HG02678 (cell line): ENCODE measurements at regions not wholly inside any gene's neighbourhood (a gene's known extent, or its start where the extent isn't known, plus 50 kb on each side); places are given as distances from the start of the nearest gene placed in this dataset.
"Not testable (repeated sequence)": the region's sequence is repeated elsewhere in the genome, so short reads cannot be mapped to it uniquely, and the experiment has no call there.

Source experiments
- ATAC-seq: cut with Tn5 transposase; IDR thresholded peaks from one replicate; pipeline ENCODE4 v1.9.1; 2021; ENCODE audit warnings: mild to moderate bottlenecking, moderate library complexity; ENCODE audit not compliant: unreplicated experiment

DNA sequence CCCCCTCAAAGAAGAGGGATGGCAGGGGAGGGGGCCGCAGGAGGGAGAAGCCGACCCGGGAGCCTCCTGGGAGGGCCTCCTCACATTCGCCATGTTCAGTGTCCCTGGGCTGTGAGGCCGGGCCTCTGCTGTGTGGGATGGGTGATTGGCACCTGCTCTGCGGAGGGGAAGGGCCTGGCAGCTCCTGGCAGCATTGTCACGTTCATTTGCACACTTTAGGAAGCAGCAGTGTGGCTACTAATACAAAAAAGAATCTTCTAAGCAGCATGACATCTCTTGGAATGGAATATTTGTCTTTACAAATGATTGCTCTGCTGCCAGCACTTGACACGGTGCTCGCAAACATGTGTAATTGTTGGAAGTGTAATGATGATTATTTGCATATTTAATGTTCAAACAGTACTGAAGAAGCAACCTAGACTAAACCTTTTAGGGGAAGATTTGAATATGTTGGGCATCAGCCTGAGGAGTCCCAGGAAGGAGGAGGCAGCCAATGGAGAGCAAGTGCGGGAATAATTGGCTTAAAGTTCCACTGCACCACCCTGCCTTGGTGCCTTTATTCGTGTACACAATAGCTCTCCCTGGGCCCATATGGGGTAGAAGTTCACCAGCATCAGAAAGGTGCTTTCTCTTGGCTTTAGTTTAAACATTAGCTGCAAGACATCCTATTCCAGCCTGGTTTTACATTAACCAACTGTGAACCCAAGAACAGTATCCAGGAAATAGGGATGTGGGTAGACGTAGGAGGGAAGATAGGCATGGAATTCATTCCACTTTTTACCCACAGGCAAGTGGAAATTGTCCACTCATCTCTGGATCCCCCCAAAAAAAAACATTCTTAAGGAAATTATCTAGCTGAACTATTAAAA lies 404.9 kb downstream of the TMEM182 start:
- ATAC-seq = no peak

- ATAC-seq = no peak
These were observed 405.8 kb downstream of the TMEM182 start for GRCh38 chr2:103167599-103167998.

DNA sequence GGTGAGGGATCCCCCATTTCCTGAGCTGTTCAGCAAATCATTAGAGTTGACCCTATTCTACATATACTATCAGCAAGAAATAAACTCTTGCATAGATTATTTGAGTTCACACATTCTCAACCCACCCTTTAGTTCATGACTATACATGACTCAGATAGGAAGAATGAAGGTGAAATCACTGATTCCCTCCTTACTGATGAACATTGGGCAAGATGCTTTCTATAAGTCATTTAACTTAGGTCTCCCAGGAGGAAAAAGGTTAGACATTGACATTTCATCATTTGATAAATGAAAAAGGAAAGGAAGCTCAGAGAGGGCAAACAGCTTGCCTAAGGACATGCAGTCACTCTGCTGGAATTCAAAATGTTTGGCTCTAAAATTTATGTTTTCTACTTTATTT lies 408.0 kb downstream of the TMEM182 start:
- no peak for ATAC-seq

- no peak for ATAC-seq
These were observed 411.0 kb downstream of the TMEM182 start for GRCh38 chr2:103172821-103173220.

GRCh38 chr2:103174711-103175110 lies 412.9 kb downstream of the TMEM182 start:
- ATAC-seq = no peak

DNA sequence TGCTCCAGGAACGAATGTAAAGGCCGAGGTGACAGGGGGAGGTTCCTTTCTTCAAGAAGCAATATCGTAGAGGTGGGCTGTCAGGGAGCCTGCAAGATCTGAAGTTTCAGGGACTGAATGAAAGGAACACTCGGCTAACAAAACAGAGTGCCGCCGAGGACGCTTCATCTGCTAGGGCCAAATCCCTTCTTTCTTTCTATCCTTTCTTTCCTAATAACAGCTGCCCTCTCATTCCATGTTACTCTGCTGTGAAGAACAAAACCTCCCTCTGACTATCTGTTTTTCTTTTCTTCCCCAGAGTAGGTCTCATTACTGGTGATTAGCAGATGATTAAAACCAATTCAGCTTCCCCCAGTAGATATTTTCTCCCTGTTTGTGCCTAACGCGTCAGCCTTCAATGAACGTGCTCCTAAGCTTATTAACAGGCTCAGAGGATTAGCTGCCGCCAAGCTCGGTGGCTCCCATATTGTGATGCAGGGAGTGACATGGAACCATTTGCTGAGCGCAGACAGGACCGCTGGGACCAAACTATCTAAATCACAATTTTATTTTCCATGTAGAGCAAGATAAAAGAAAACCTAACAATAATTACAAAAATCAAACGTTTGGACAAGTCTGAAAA lies 414.6 kb downstream of the TMEM182 start:
- no peak for ATAC-seq

DNA sequence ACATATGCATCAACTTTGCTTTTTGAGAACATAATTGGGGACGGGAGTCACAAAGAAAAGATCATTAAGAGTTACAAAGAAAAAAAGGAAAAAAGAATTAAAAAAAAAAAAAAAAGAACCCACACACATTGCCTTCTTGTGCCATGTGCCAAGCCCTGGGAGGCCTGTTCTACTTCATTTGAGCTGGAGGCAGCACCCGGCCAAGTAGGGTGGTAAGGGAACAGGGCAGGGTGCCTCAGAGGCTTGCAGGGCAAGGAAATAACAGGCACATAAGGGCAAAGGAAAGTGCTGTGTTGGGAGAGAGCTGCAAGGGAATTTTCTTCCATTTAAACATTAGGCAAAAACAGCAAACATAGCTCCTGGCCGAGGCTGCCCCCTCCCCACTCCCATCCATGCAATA lies 418.0 kb downstream of the TMEM182 start:
- no peak for ATAC-seq

DNA sequence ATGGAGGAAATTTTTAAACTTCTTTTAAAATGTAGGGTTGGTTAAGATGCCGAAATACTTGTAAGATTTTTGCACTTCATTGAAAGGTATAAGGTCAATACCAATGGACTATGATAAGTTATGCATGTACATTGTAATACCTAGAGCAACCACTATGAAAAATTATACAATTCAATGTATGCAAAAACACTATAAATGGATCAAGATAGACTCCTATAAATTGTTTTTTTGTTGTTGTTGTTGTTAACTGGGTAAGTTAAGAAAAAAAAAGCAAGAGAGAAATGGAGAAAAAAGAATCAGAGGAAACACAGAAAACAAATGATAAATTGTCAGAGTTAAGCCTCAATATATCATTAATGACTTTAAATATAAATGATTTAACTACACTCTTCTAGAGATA lies 421.2 kb downstream of the TMEM182 start:
- ATAC-seq = no peak

DNA sequence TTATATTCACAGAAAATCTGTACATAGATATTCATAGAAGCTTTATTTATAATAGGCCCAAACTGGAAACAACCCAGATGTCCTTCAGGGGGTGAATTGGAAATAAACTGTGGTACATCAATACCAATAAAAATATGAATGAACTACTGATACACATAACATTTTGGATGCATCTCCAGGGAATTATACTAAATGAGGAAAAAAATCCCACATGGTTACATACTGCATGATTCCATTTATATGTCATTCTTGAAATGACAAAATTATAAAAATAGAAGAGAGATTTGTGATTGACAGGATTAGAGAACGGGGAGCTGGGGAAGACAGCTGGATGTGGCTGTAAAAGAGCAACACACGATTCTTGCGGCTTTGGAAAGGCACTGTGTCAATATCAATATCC lies 435.0 kb downstream of the TMEM182 start:
- no peak for ATAC-seq

DNA sequence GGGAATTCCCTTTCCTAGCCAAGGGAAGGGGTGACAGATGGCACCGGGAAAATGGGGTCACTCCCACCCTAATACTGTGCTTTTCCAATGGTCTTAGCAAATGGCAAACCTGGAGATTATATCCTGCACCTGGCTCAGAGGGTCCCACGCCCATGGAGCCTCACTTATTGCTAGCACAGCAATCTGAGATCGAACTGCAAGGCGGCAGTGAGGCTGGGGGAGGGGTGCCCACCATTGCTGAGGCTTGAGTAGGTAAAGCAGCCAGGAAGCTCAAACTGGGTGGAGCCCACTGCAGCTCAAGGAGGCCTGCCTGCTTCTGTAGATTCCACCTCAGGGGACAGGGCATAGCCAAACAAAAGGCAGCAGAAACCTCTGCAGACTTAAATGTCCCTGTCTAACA lies 438.9 kb downstream of the TMEM182 start:
- not testable (repeated sequence) for ATAC-seq

GRCh38 chr2:103208916-103209315 lies 447.1 kb downstream of the TMEM182 start:
- ATAC-seq = no peak

GRCh38 chr2:103213028-103213542 lies 451.3 kb downstream of the TMEM182 start:
- ATAC-seq = no peak

DNA sequence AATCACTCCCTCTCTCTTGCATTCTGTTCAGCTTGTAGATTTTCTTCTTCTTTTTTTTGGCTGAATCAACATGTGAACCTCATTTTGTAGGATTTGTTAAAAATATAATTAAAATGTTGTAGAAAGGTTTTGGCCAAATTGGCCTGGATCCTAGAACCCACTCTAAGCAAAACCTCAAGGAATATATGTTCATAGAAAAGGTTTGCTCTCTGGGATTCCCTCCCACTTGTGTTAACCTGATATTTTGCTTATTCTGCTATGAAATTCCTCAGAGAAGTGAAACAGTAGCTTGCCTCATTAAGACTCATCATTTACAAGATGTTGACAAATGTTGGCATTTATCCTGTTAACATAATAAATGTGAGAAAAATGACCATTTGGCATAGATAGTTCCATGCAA lies 456.7 kb downstream of the TMEM182 start:
- no peak for ATAC-seq

- ATAC-seq = no peak
These were observed 457.6 kb downstream of the TMEM182 start for GRCh38 chr2:103219398-103219797.

DNA sequence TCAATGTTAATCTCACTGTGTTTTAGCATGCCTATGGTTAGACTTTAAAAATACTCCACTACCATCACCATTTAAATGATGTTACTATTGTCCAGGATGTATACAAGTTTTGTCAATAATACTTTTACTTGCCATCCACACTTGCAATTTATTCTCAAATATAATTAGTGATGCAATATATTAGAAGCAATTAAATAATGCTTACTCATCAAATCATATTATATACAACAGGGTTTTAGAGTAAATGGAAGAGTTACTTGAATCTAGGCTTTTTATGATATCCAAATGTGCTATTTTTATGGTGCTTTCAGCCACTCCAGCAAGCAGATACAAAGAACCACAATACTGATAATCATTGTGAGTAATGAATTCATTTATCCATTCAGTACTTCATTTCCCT lies 461.1 kb downstream of the TMEM182 start:
- ATAC-seq = no peak

GRCh38 chr2:103230796-103231195 lies 469.0 kb downstream of the TMEM182 start:
- ATAC-seq = no peak

GRCh38 chr2:103232865-103233264 lies 471.0 kb downstream of the TMEM182 start:
- ATAC-seq = no peak

DNA sequence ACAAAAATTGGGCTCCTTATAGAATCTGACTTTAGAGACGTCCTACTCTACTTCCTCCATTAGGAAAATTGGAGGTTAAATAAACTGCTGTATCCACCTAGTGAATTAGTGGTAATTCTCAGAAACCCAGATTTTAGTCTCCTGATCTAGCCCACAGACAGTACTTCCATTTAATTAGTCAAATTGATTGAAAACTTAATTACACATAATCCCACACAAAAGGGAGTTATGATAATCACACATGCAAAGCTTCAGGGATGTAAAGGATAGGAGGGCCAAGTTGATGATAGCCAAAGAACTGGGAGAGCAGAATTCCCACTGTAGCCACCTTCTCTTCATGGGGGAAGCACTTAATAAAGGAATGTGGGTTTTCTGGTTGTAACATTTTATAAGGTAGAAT lies 471.9 kb downstream of the TMEM182 start:
- ATAC-seq = no peak

DNA sequence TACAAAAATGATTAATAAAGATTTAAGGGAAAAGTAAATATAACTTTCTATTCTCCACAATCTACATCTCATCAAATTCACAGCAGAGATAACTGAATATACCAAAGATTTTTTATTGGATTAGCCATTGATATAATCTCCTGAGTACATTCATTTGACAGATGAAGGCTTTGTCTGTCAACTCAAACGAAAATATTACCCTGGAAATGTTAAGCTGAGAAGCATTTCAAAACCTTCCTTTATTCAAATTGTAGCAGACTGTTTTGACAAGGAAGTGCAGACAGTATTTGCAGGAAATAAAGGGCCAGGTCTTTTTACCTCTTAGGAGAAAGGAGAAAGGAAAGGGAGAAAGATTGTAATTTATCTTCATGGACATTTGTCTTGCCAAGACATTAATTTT lies 473.5 kb downstream of the TMEM182 start:
- ATAC-seq = no peak

GRCh38 chr2:103249462-103249861 lies 487.6 kb downstream of the TMEM182 start:
- no peak for ATAC-seq

DNA sequence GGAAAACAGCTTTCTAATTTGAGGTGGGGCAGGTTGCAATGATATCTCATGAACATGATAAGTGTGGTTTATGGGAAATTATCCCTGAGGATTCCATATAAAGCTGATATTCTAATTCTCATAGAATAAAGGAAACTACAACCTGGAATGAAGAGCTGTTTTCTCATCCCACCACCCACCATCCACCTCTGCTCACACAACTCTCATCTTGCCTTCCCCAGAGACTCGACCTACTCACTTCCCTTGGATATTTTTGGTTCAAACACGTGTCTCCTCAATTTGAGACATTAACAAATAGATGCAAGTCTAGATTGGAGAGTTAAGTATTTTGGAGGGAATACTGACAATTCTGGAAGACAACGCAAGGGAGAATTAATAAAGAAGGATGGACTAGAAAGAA lies 490.9 kb downstream of the TMEM182 start:
- ATAC-seq = no peak

- no peak for ATAC-seq
These were observed 492.8 kb downstream of the TMEM182 start for GRCh38 chr2:103254611-103255010.
